B cell (primary cell): ENCODE measurements at regions not wholly inside any gene's neighbourhood (a gene's known extent, or its start where the extent isn't known, plus 50 kb on each side); places are given as distances from the start of the nearest gene placed in this dataset.

Source experiments
- ATAC-seq: fragments of 200-7000 bp; cut with Tn5 transposase; one replicate; pipeline ENCODE4 v1.10.0; 2021; ENCODE audit warnings: low read depth, mild to moderate bottlenecking, moderate number of reproducible peaks, moderate library complexity
- CTCF ChIA-PET: fragments of 350-600 bp; sonication (Branson Sonifier 250); formaldehyde crosslinking; loops from one replicate; lab custom pipeline; 2021; ENCODE audit warnings: antibody characterized with exemption, inconsistent platforms; lab: Charles Lee
- POLR2A ChIA-PET: fragments of 350-600 bp; sonication (Branson Sonifier 250); formaldehyde crosslinking; loops from one replicate; lab custom pipeline; 2021; ENCODE audit warnings: antibody characterized with exemption; lab: Charles Lee
- DNase-seq: peaks from one replicate; pipeline ENCODE4 v3.0.0; 2013
- H2AFZ ChIP-seq: 2 replicates; pipeline ENCODE4 v1.6.1; 2012; ENCODE audit warnings: mild to moderate bottlenecking, low read depth, low read length; ENCODE audit not compliant: insufficient read depth, poor library complexity, severe bottlenecking
- H3K27ac ChIP-seq, 2 donors: 1 replicate in 1 of 2; 2 replicates in 1 of 2; pipeline ENCODE4 v1.5.1; 2012 to 2013; ENCODE audit warnings: low read length in 2 of 2, mild to moderate bottlenecking in 2 of 2, moderate library complexity in 1 of 2
- H3K27me3 ChIP-seq, 4 experiments: fragments of 200-600 bp in 1 of 4; sonication (generic) in 1 of 4; replicated peaks in 1 of 4; 1 replicate in 2 of 4; 2 replicates in 2 of 4; pipeline versions ENCODE4 v1.6.1 to v1.7.0; 2013 to 2016; ENCODE audit warnings: low read length in 3 of 4, mild to moderate bottlenecking in 2 of 4, mixed read lengths in 1 of 4, moderate library complexity in 1 of 4; ENCODE audit not compliant: insufficient read depth in 4 of 4, control insufficient read depth in 3 of 4; ENCODE audit errors: control extremely low read depth in 1 of 4
- H3K36me3 ChIP-seq, 2 experiments: replicated peaks in 1 of 2; 1 replicate in 1 of 2; 2 replicates in 1 of 2; pipeline versions ENCODE4 v1.6.1 to v1.7.1; 2013; ENCODE audit warnings: low read length in 1 of 2; ENCODE audit not compliant: insufficient read depth in 2 of 2, control insufficient read depth in 1 of 2; ENCODE audit errors: control extremely low read depth in 1 of 2, extremely low read depth in 1 of 2
- H3K4me1 ChIP-seq, 2 donors: fragments of 200-600 bp in 1 of 2; sonication (generic) in 1 of 2; 1 replicate in 1 of 2; 2 replicates in 1 of 2; pipeline versions ENCODE4 v1.5.1 to v1.6.1; 2013 to 2017; ENCODE audit warnings: low read length in 2 of 2; ENCODE audit not compliant: control insufficient read depth in 2 of 2, insufficient read depth in 2 of 2
- H3K4me2 ChIP-seq: replicated peaks from 2 replicates; pipeline ENCODE3; 2012; ENCODE audit warnings: mild to moderate bottlenecking, low read depth, low read length; ENCODE audit not compliant: poor library complexity, severe bottlenecking
- H3K4me3 ChIP-seq, 5 experiments: fragments of 200-600 bp in 1 of 5; sonication (generic) in 1 of 5; 1 replicate in 3 of 5; 2 replicates in 2 of 5; pipeline versions ENCODE4 v1.5.1 to v1.7.0; 2011 to 2016; ENCODE audit warnings: low read length in 4 of 5, mild to moderate bottlenecking in 4 of 5, low read depth in 2 of 5, control low read depth in 1 of 5, moderate library complexity in 1 of 5; ENCODE audit not compliant: insufficient read depth in 1 of 5; ENCODE audit errors: control extremely low read depth in 1 of 5, extremely low read depth in 1 of 5
- H3K79me2 ChIP-seq: fragments of 200-600 bp; sonication (generic); one replicate; pipeline ENCODE4 v1.6.0; 2016; ENCODE audit warnings: low read length; ENCODE audit not compliant: control insufficient read depth, insufficient read depth
- H3K9ac ChIP-seq: fragments of 200-600 bp; sonication (generic); 2 replicates; pipeline ENCODE4 v1.6.1; 2017; ENCODE audit warnings: mild to moderate bottlenecking, low read length, moderate library complexity
- H3K9me3 ChIP-seq, 3 donors: one replicate each; pipeline versions ENCODE4 v1.6.1 to v1.7.1; 2013; ENCODE audit warnings: low read length in 2 of 3; ENCODE audit not compliant: control insufficient read depth in 2 of 3, insufficient read depth in 1 of 3; ENCODE audit errors: control extremely low read depth in 1 of 3
- H4K20me1 ChIP-seq: 2 replicates; pipeline ENCODE4 v1.6.0; 2012; ENCODE audit warnings: mild to moderate bottlenecking, low read length; ENCODE audit not compliant: insufficient read depth, control insufficient read depth, poor library complexity, severe bottlenecking
- H3K27ac Mint-ChIP-seq: one replicate; pipeline ENCODE4 v1.8.0; 2021; ENCODE audit warnings: mixed read lengths
- H3K27me3 Mint-ChIP-seq: one replicate; pipeline ENCODE4 v1.8.0; 2021; ENCODE audit warnings: mixed read lengths
- H3K4me1 Mint-ChIP-seq: one replicate; pipeline ENCODE4 v1.8.0; 2021; ENCODE audit warnings: mixed read lengths
- H3K4me3 Mint-ChIP-seq: one replicate; pipeline ENCODE4 v1.8.0; 2021; ENCODE audit warnings: mixed read lengths
- H3K9me3 Mint-ChIP-seq: one replicate; pipeline ENCODE4 v1.8.0; 2022; ENCODE audit warnings: mixed read lengths; ENCODE audit not compliant: insufficient read depth
- CTCF ChIP-seq: fragments of 200-600 bp; IDR thresholded peaks from one replicate; pipeline ENCODE4 v1.8.0; 2022; ENCODE audit warnings: antibody characterized with exemption, mild to moderate bottlenecking
- EZH2 ChIP-seq: IDR thresholded peaks from 2 replicates; pipeline ENCODE4 v1.6.1; 2012; ENCODE audit warnings: borderline replicate concordance, low read depth, mild to moderate bottlenecking, moderate library complexity, low read length; ENCODE audit not compliant: insufficient read depth, poor library complexity, severe bottlenecking
- WGBS: methylation state at CpG from one replicate; pipeline ENCODE4 v1.1.5; 2013; ENCODE audit warnings: missing lambda C conversion rate; ENCODE audit not compliant: insufficient coverage; 5-methylcytosine and 5-hydroxymethylcytosine counted together
- intact Hi-C: fragments of 100-400 bp; cut with micrococcal nuclease; formaldehyde crosslinking; loops from one replicate; pipeline ENCODE4 v1.10.0; 2022

DNA sequence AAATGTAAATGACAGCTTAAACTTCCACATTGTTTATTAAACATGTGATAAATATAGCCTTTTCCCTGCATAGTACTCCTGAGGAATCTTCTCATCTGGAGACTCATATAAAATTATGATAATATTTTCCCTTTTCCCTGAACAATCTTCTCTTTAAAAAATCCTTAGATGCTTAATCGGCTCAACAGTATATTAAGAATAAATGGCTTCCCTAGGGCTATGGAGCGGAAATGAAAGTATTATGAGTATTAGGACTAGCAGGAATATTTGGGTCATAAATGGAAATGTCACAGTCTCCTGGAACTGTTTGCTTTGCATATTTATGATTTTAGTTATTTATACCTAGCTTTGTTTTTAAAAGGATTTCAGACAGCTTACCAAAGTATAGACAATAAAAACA, 200.7 kb upstream of the PDE5A start:
- Histone ChIP-seq H2AFZ (no peak overlapping the region), H4K20me1 (no peaks in the 10 kb centered on the region), H3K79me2 (no peaks in the 10 kb centered on the region), H3K9me3 (no peaks in the 10 kb centered on the region), H3K36me3 (no peaks in the 10 kb centered on the region), H3K27ac (no peak overlapping the region), H3K4me3 (no peak overlapping the region), H3K4me2 (no peak overlapping the region), H3K9ac (no peak overlapping the region), H3K27me3 (no peaks in the 10 kb centered on the region), H3K4me1 (no peaks in the 10 kb centered on the region)
- no peaks in the 10 kb centered on the region for H3K4me1 Mint-ChIP-seq
- peaks cover 4% of the 10 kb centered on the region for H3K27me3 Mint-ChIP-seq
- no peak overlapping the region for H3K27ac Mint-ChIP-seq
- no CpG with 5 or more reads among the region's 2 CpGs for WGBS
- intact Hi-C loops = no loop called here
- TF ChIP-seq CTCF = no peak
- TF ChIP-seq EZH2 = no peak
- no peak for DNase-seq
- H3K9me3 Mint-ChIP-seq = peaks cover 4% of the 10 kb centered on the region
- H3K4me3 Mint-ChIP-seq = no peak overlapping the region
- ChIA-PET CTCF (interaction anchor here (1.0 kb wide), 1 partner anchor 49 kb away, joined by 3 read pairs; no protein-coding TSS in a partner anchor), POLR2A (no interaction called here)
- ATAC-seq = no peak

DNA sequence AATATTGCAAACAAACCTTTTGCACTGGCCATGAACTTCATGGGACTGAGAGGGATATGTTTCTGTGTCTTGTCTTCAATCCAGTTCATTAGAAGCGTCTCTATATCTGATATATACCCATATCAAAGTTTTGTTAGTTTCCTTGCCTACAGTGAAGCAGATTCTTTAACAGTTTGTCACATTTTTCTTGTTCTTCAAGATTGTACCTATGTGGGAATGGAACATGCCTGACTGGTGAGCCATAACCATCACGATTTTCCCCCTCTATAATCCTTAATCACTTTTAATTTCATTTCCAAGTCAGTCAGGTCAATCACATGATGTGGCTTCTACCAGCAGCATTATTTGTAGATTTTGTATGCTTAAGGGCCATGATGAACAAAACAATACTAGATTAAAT, 197.1 kb upstream of the PDE5A start:
- WGBS = no CpG with 5 or more reads among the region's 2 CpGs
- intact Hi-C loops = no loop called here
- Histone ChIP-seq H3K4me3 (no peak overlapping the region), H4K20me1 (no peaks in the 10 kb centered on the region), H3K4me2 (no peak overlapping the region), H3K9me3 (no peaks in the 10 kb centered on the region), H3K4me1 (no peaks in the 10 kb centered on the region), H3K79me2 (no peaks in the 10 kb centered on the region), H3K36me3 (no peaks in the 10 kb centered on the region), H2AFZ (no peak overlapping the region), H3K27me3 (no peaks in the 10 kb centered on the region), H3K27ac (no peak overlapping the region), H3K9ac (no peak overlapping the region)
- Mint-ChIP-seq H3K27ac (no peak overlapping the region), H3K4me3 (no peak overlapping the region), H3K9me3 (peaks cover 2% of the 10 kb centered on the region), H3K4me1 (no peaks in the 10 kb centered on the region), H3K27me3 (peaks cover 4% of the 10 kb centered on the region)
- DNase-seq = no peak
- no peak for ATAC-seq
- ChIA-PET CTCF (no interaction called here), POLR2A (no interaction called here)
- TF ChIP-seq EZH2 (no peak), CTCF (no peak)
